Esophagus mucosa (tissue), 1 donor: ENCODE measurements at regions not wholly inside any gene's neighbourhood (a gene's known extent, or its start where the extent isn't known, plus 50 kb on each side); places are given as distances from the start of the nearest gene placed in this dataset.
A peak's percentile ranks its signal among the peaks of the same experiment; 100 is the strongest.
"Not testable (repeated sequence)": the region's sequence is repeated elsewhere in the genome, so short reads cannot be mapped to it uniquely, and the experiment has no call there.

Source experiments
- ATAC-seq: fragments of 200-7000 bp; cut with Tn5 transposase; one replicate; pipeline ENCODE4 v1.9.1; 2020
- donor health status: DM: yes; HTN: yes; CAD: no.

GRCh38 chr7:46281071-46281470 lies 360.0 kb upstream of the IGFBP3 start:
- peak; percentile 98 for ATAC-seq

GRCh38 chr7:46279290-46279689 lies 358.2 kb upstream of the IGFBP3 start:
- no peak for ATAC-seq

GRCh38 chr7:46264646-46265045 lies 343.6 kb upstream of the IGFBP3 start:
- ATAC-seq, result no peak

GRCh38 chr7:46261638-46262037 lies 340.6 kb upstream of the IGFBP3 start:
- ATAC-seq, result not testable (repeated sequence)

GRCh38 chr7:46259947-46260346 lies 338.9 kb upstream of the IGFBP3 start:
- ATAC-seq, result no peak

GRCh38 chr7:46257761-46258448 lies 336.8 kb upstream of the IGFBP3 start:
- peak; percentile 81 for ATAC-seq

- ATAC-seq, result no peak
Measured at GRCh38 chr7:46256870-46257661, 336.0 kb upstream of the IGFBP3 start.

GRCh38 chr7:46253520-46253919 lies 332.4 kb upstream of the IGFBP3 start:
- ATAC-seq, result peak; percentile 67

GRCh38 chr7:46247664-46248063 lies 326.6 kb upstream of the IGFBP3 start:
- ATAC-seq, result no peak

- ATAC-seq, result no peak
Measured at GRCh38 chr7:46245586-46246111, 324.6 kb upstream of the IGFBP3 start.

- no peak for ATAC-seq
Measured at GRCh38 chr7:46244757-46245156, 323.7 kb upstream of the IGFBP3 start.

GRCh38 chr7:46243406-46243805 lies 322.3 kb upstream of the IGFBP3 start:
- no peak for ATAC-seq

GRCh38 chr7:46239846-46240245 lies 318.8 kb upstream of the IGFBP3 start:
- no peak for ATAC-seq

- ATAC-seq, result no peak
Measured at GRCh38 chr7:46237466-46237865, 316.4 kb upstream of the IGFBP3 start.

- no peak for ATAC-seq
Measured at GRCh38 chr7:46233585-46234329, 312.7 kb upstream of the IGFBP3 start.

- no peak for ATAC-seq
Measured at GRCh38 chr7:46230990-46231305, 309.9 kb upstream of the IGFBP3 start.

GRCh38 chr7:46230298-46230989 lies 309.4 kb upstream of the IGFBP3 start:
- no peak for ATAC-seq

- ATAC-seq, result peak; percentile 96
Measured at GRCh38 chr7:46229409-46229808, 308.3 kb upstream of the IGFBP3 start.

GRCh38 chr7:46226860-46227259 lies 305.8 kb upstream of the IGFBP3 start:
- no peak for ATAC-seq

GRCh38 chr7:46224363-46224762 lies 303.3 kb upstream of the IGFBP3 start:
- no peak for ATAC-seq

GRCh38 chr7:46220066-46220630 lies 299.1 kb upstream of the IGFBP3 start:
- peak; percentile 99 for ATAC-seq

- no peak for ATAC-seq
Measured at GRCh38 chr7:46218461-46219200, 297.6 kb upstream of the IGFBP3 start.
